Spleen (tissue), 7 donors: ENCODE measurements at regions not wholly inside any gene's neighbourhood (a gene's known extent, or its start where the extent isn't known, plus 50 kb on each side); places are given as distances from the start of the nearest gene placed in this dataset.

Source experiments
- POLR2A ChIP-seq, 3 donors: fragments of 450-650 bp; IDR thresholded peaks; one replicate each; pipeline ENCODE4 v1.5.1; 2017; ENCODE audit warnings: antibody characterized with exemption in 3 of 3, mild to moderate bottlenecking in 1 of 3
- TF ChIP-seq, protein P1 (sequence below), 11 experiments: fragments of 200-600 bp in 7 of 11; fragments of 450-650 bp in 4 of 11; sonication (generic) in 4 of 11; IDR thresholded peaks in 8 of 11; conservative IDR thresholded peaks in 3 of 11; 1 replicate in 7 of 11; 2 replicates in 4 of 11; pipeline versions ENCODE4 v1.4.0 to v1.8.0; 2016 to 2021; ENCODE audit warnings: antibody characterized with exemption in 11 of 11, inconsistent platforms in 4 of 11, mild to moderate bottlenecking in 1 of 11
- donor health status: DM: no; HTN: no; CAD: no; lungs with moderate emphysema.
- donor health status: DM: no; HTN: no; CAD: no.
- donor health status: DM: no; HTN: no; CAD: no.

GRCh38 chr7:67448271-67448670 lies 451.6 kb downstream of the TYW1 start:
- TF ChIP-seq, protein P1, sequence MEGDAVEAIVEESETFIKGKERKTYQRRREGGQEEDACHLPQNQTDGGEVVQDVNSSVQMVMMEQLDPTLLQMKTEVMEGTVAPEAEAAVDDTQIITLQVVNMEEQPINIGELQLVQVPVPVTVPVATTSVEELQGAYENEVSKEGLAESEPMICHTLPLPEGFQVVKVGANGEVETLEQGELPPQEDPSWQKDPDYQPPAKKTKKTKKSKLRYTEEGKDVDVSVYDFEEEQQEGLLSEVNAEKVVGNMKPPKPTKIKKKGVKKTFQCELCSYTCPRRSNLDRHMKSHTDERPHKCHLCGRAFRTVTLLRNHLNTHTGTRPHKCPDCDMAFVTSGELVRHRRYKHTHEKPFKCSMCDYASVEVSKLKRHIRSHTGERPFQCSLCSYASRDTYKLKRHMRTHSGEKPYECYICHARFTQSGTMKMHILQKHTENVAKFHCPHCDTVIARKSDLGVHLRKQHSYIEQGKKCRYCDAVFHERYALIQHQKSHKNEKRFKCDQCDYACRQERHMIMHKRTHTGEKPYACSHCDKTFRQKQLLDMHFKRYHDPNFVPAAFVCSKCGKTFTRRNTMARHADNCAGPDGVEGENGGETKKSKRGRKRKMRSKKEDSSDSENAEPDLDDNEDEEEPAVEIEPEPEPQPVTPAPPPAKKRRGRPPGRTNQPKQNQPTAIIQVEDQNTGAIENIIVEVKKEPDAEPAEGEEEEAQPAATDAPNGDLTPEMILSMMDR (IDR thresholded peaks at IDR 0.05 in 8 of 11, conservative IDR thresholded peaks at IDR 0.05 in 3 of 11), result no peak
- no peak for TF ChIP-seq POLR2A (IDR thresholded peaks at IDR 0.05)
